A673 (cell line): ENCODE measurements at regions not wholly inside any gene's neighbourhood (a gene's known extent, or its start where the extent isn't known, plus 50 kb on each side); places are given as distances from the start of the nearest gene placed in this dataset.

ENCODE experiments used
- CTCF ChIP-seq: fragments of 300-800, 200-600 bp; sonication (generic); conservative IDR thresholded peaks from 2 replicates; pipeline ENCODE4 v1.5.1; 2017; ENCODE audit warnings: low read depth, mild to moderate bottlenecking, antibody characterized with exemption, low read length, moderate library complexity, mixed read lengths
- EZH2 ChIP-seq: fragments of 200-600 bp; sonication (generic); IDR thresholded peaks from 2 replicates; pipeline ENCODE4 v1.6.1; 2017; ENCODE audit warnings: borderline replicate concordance, low read depth, mild to moderate bottlenecking, mixed read lengths, antibody characterized with exemption, low read length; ENCODE audit not compliant: poor library complexity, severe bottlenecking

- peak; percentile 62 for TF ChIP-seq CTCF
- no peak for TF ChIP-seq EZH2
These were observed 82.3 kb upstream of the RIPOR2 start for GRCh38 chr6:25017932-25018567.
